H9 (cell line): ENCODE measurements at regions not wholly inside any gene's neighbourhood (a gene's known extent, or its start where the extent isn't known, plus 50 kb on each side); places are given as distances from the start of the nearest gene placed in this dataset.

Experiments used
- DNase-seq: peaks from one replicate; pipeline ENCODE4 v3.0.0-alpha.2; 2017
- H2AFZ ChIP-seq: one replicate; pipeline ENCODE4 v1.6.1; 2013; ENCODE audit warnings: mild to moderate bottlenecking, low read length, control low read depth, moderate library complexity
- H2AK5ac ChIP-seq: 2 replicates; pipeline ENCODE4 v1.6.1; 2013; ENCODE audit warnings: low read length, control low read depth, mixed read lengths; ENCODE audit not compliant: insufficient read length
- H2BK120ac ChIP-seq: one replicate; pipeline ENCODE4 v1.6.1; 2013; ENCODE audit warnings: low read depth, mild to moderate bottlenecking, low read length, control low read depth, inconsistent platforms; ENCODE audit not compliant: poor library complexity, severe bottlenecking
- H2BK12ac ChIP-seq: 2 replicates; pipeline ENCODE4 v1.6.1; 2013; ENCODE audit warnings: low read length, control low read depth, mixed read lengths, low read depth; ENCODE audit not compliant: insufficient read length
- H2BK15ac ChIP-seq: 2 replicates; pipeline ENCODE4 v1.6.1; 2013; ENCODE audit warnings: low read depth, low read length, control low read depth
- H2BK20ac ChIP-seq: one replicate; pipeline ENCODE4 v1.6.1; 2013; ENCODE audit warnings: low read depth, mild to moderate bottlenecking, low read length, control low read depth, inconsistent platforms; ENCODE audit not compliant: poor library complexity, severe bottlenecking
- H2BK5ac ChIP-seq: 2 replicates; pipeline ENCODE4 v1.6.1; 2013; ENCODE audit warnings: low read length, control low read depth, mixed read lengths; ENCODE audit not compliant: insufficient read length
- H3K14ac ChIP-seq: 2 replicates; pipeline ENCODE4 v1.6.1; 2013; ENCODE audit warnings: low read length, control low read depth; ENCODE audit not compliant: insufficient read depth
- H3K18ac ChIP-seq: 2 replicates; pipeline ENCODE4 v1.6.1; 2013; ENCODE audit warnings: low read depth, mild to moderate bottlenecking, mixed read lengths, low read length, control low read depth; ENCODE audit not compliant: insufficient read length
- H3K23ac ChIP-seq: 2 replicates; pipeline ENCODE4 v1.6.1; 2013; ENCODE audit warnings: low read length, control low read depth, mixed read lengths, low read depth; ENCODE audit not compliant: insufficient read length
- H3K23me2 ChIP-seq: 2 replicates; pipeline ENCODE4 v1.6.1; 2013; ENCODE audit warnings: low read depth, mild to moderate bottlenecking, mixed read lengths, low read length, control low read depth; ENCODE audit not compliant: insufficient read length, poor library complexity, severe bottlenecking
- H3K27ac ChIP-seq: 2 replicates; pipeline ENCODE4 v1.5.1; 2013; ENCODE audit warnings: low read length, control low read depth, mixed read lengths, low read depth; ENCODE audit not compliant: insufficient read length
- H3K27me3 ChIP-seq: 2 replicates; pipeline ENCODE4 v1.6.1; 2013; ENCODE audit warnings: low read length, control low read depth, inconsistent platforms; ENCODE audit not compliant: insufficient read depth
- H3K4ac ChIP-seq: 2 replicates; pipeline ENCODE4 v1.6.1; 2013; ENCODE audit warnings: low read depth, mild to moderate bottlenecking, control low read depth, inconsistent platforms, low read length, moderate library complexity
- H3K4me1 ChIP-seq: 2 replicates; pipeline ENCODE4 v1.6.1; 2013; ENCODE audit warnings: low read length, control low read depth, inconsistent platforms; ENCODE audit not compliant: insufficient read depth
- H3K4me2 ChIP-seq: 2 replicates; pipeline ENCODE4 v1.6.1; 2013; ENCODE audit warnings: low read length, control low read depth, mixed read lengths; ENCODE audit not compliant: insufficient read length, insufficient read depth
- H3K56ac ChIP-seq: 2 replicates; pipeline ENCODE4 v1.6.1; 2013; ENCODE audit warnings: low read depth, mild to moderate bottlenecking, mixed read lengths, low read length, control low read depth; ENCODE audit not compliant: insufficient read length
- H3K79me1 ChIP-seq: 2 replicates; pipeline ENCODE4 v1.6.1; 2013; ENCODE audit warnings: low read depth, mild to moderate bottlenecking, moderate library complexity, low read length, control low read depth, inconsistent platforms; ENCODE audit not compliant: insufficient read depth, poor library complexity, severe bottlenecking
- H3K79me2 ChIP-seq: 2 replicates; pipeline ENCODE4 v1.6.1; 2013; ENCODE audit warnings: low read length, control low read depth, inconsistent platforms; ENCODE audit not compliant: insufficient read depth
- H3K9ac ChIP-seq: 2 replicates; pipeline ENCODE4 v1.6.1; 2013; ENCODE audit warnings: low read length, control low read depth, mixed read lengths; ENCODE audit not compliant: insufficient read length; ENCODE audit errors: extremely low read depth
- H3K9me3 ChIP-seq: one replicate; pipeline ENCODE4 v1.6.1; 2013; ENCODE audit warnings: low read depth, low read length, inconsistent platforms; ENCODE audit not compliant: control insufficient read depth
- H3T11ph ChIP-seq: one replicate; pipeline ENCODE4 v1.6.1; 2013; ENCODE audit warnings: mild to moderate bottlenecking, low read length, control low read depth, inconsistent platforms
- H4K20me1 ChIP-seq: one replicate; pipeline ENCODE4 v1.6.1; 2013; ENCODE audit not compliant: control insufficient read depth, insufficient read length, insufficient read depth
- H4K5ac ChIP-seq: 2 replicates; pipeline ENCODE4 v1.6.1; 2013; ENCODE audit warnings: low read depth, mild to moderate bottlenecking, mixed read lengths, low read length, control low read depth; ENCODE audit not compliant: insufficient read length
- H4K8ac ChIP-seq: replicated peaks from 2 replicates; pipeline ENCODE4 v1.6.1; 2013; ENCODE audit warnings: low read length, control low read depth, mixed read lengths, low read depth; ENCODE audit not compliant: insufficient read length
- H4K91ac ChIP-seq: 2 replicates; pipeline ENCODE4 v1.6.1; 2013; ENCODE audit warnings: low read depth, mild to moderate bottlenecking, moderate library complexity, mixed read lengths, low read length, control low read depth; ENCODE audit not compliant: insufficient read length
- H3K27ac Mint-ChIP-seq, 3 experiments: 2 replicates in 2 of 3; 3 replicates in 1 of 3; pipeline ENCODE4 v1.8.0; 2020 to 2021; ENCODE audit warnings: mixed read lengths in 3 of 3, mild to moderate bottlenecking in 1 of 3, moderate library complexity in 1 of 3
- H3K27me3 Mint-ChIP-seq: 2 replicates; pipeline ENCODE4 v1.8.0; 2021; ENCODE audit warnings: low read depth, mild to moderate bottlenecking, moderate library complexity, mixed read lengths
- H3K36me3 Mint-ChIP-seq, 3 experiments: 2 replicates in 2 of 3; 3 replicates in 1 of 3; pipeline ENCODE4 v1.8.0; 2020 to 2021; ENCODE audit warnings: low read depth in 3 of 3, mixed read lengths in 3 of 3; ENCODE audit not compliant: insufficient read depth in 1 of 3
- H3K4me1 Mint-ChIP-seq, 2 experiments: 2 replicates each; pipeline ENCODE4 v1.8.0; 2020; ENCODE audit warnings: mixed read lengths in 2 of 2
- H3K4me3 Mint-ChIP-seq, 2 experiments: 2 replicates in 1 of 2; 3 replicates in 1 of 2; pipeline ENCODE4 v1.8.0; 2020 to 2021; ENCODE audit warnings: mild to moderate bottlenecking in 2 of 2, mixed read lengths in 2 of 2, moderate library complexity in 1 of 2
- H3K9me3 Mint-ChIP-seq, 2 experiments: 2 replicates in 1 of 2; 3 replicates in 1 of 2; pipeline ENCODE4 v1.8.0; 2020; ENCODE audit warnings: mild to moderate bottlenecking in 2 of 2, mixed read lengths in 2 of 2, moderate library complexity in 1 of 2
- WGBS: extraction: QIAGEN DNeasy Blood & Tissue Kit; methylation state at CpG from one replicate; pipeline ENCODE4 v1.1.7; 2013; ENCODE audit warnings: missing lambda C conversion rate, low lambda C conversion rate, mixed read lengths; ENCODE audit not compliant: insufficient read length; ENCODE audit errors: extremely low coverage; 5-methylcytosine and 5-hydroxymethylcytosine counted together
- TF ChIP-seq, protein P1 (sequence below): fragments of 200-600 bp; sonication (generic); conservative IDR thresholded peaks from 3 replicates; pipeline ENCODE4 v1.8.0; 2021; ENCODE audit warnings: antibody characterized with exemption, mild to moderate bottlenecking

DNA sequence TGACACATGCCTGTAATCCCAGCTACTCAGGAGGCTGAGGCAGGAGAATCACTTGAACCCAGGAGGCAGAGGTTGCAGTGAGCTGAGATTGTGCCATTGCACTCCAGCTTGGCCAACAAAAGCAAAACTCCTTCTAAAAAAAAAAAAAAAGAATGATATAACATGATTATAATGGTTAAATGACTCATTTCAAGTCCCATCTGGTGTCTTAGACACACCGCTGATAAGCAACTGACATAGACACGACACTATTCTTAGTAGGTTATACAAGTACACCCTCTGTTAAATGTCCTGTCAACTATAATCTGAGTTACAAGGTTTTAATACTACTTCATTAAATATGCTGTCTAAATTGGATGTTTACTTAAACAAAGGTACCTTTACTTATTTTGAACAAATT is 405.3 kb upstream of the CLINT1 start:
- no peak overlapping the region for H2AFZ ChIP-seq
- no peak overlapping the region for H3K27ac ChIP-seq
- H3K36me3 Mint-ChIP-seq = peaks cover 0 to 6% (median 0%) of the 10 kb centered on the region in 3 experiments; a peak in 3 of 7 replicates
- H2BK15ac ChIP-seq = no peak overlapping the region
- H2BK5ac ChIP-seq = no peak overlapping the region
- H3K56ac ChIP-seq = no peak overlapping the region
- no peak overlapping the region for H4K91ac ChIP-seq
- H3K27ac Mint-ChIP-seq = no peak overlapping the region
- no peaks in the 10 kb centered on the region for H3K4me1 ChIP-seq
- no peak overlapping the region for H3T11ph ChIP-seq
- TF ChIP-seq, protein P1, sequence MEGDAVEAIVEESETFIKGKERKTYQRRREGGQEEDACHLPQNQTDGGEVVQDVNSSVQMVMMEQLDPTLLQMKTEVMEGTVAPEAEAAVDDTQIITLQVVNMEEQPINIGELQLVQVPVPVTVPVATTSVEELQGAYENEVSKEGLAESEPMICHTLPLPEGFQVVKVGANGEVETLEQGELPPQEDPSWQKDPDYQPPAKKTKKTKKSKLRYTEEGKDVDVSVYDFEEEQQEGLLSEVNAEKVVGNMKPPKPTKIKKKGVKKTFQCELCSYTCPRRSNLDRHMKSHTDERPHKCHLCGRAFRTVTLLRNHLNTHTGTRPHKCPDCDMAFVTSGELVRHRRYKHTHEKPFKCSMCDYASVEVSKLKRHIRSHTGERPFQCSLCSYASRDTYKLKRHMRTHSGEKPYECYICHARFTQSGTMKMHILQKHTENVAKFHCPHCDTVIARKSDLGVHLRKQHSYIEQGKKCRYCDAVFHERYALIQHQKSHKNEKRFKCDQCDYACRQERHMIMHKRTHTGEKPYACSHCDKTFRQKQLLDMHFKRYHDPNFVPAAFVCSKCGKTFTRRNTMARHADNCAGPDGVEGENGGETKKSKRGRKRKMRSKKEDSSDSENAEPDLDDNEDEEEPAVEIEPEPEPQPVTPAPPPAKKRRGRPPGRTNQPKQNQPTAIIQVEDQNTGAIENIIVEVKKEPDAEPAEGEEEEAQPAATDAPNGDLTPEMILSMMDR = no peak
- no peak overlapping the region for H4K5ac ChIP-seq
- no peak overlapping the region for H3K4ac ChIP-seq
- H3K27me3 Mint-ChIP-seq = no peaks in the 10 kb centered on the region
- H3K79me2 ChIP-seq = no peaks in the 10 kb centered on the region
- H2BK20ac ChIP-seq = no peak overlapping the region
- no peaks in the 10 kb centered on the region for H3K4me1 Mint-ChIP-seq
- no peak overlapping the region for H3K4me3 Mint-ChIP-seq
- no peaks in the 10 kb centered on the region for H4K20me1 ChIP-seq
- H3K9me3 Mint-ChIP-seq = peaks cover 0 to 3% of the 10 kb centered on the region in 2 experiments; a peak in 2 of 5 replicates
- H3K14ac ChIP-seq = no peak overlapping the region
- H3K79me1 ChIP-seq = no peaks in the 10 kb centered on the region
- no peaks in the 10 kb centered on the region for H3K27me3 ChIP-seq
- no peak overlapping the region for H3K23ac ChIP-seq
- DNase-seq = no peak
- H2BK120ac ChIP-seq = no peak overlapping the region
- WGBS = no CpG with 5 or more reads among the region's 2 CpGs
- no peak overlapping the region for H2BK12ac ChIP-seq
- H4K8ac ChIP-seq = no peak overlapping the region
- no peaks in the 10 kb centered on the region for H3K9me3 ChIP-seq
- no peak overlapping the region for H3K4me2 ChIP-seq
- H3K9ac ChIP-seq = no peak overlapping the region
- no peak overlapping the region for H2AK5ac ChIP-seq
- H3K23me2 ChIP-seq = no peaks in the 10 kb centered on the region
- H3K18ac ChIP-seq = no peak overlapping the region
